ENCODE measurements at regions not wholly inside any gene's neighbourhood (a gene's known extent, or its start where the extent isn't known, plus 50 kb on each side); places are given as distances from the start of the nearest gene placed in this dataset.

DNA sequence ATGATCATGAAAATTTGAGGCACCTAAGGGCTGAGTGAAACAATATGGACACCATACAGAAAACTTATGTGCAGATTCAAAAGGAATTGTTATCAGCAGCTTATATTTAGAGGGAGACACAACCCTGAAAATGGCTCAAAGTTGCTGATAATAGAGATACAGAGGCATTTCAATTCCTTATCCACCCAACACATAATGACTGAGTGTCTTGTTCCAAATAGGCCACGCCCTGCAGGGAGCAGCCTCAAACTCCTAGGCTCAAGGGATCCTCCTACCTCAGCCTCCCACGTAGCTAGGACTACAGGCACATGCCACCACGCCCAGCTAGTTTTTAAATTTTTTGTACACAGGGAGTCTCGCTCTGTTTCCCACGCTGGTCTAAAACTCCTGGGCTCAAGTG, 79.0 kb downstream of the LBH start:
- TF ChIP-seq, protein P1, sequence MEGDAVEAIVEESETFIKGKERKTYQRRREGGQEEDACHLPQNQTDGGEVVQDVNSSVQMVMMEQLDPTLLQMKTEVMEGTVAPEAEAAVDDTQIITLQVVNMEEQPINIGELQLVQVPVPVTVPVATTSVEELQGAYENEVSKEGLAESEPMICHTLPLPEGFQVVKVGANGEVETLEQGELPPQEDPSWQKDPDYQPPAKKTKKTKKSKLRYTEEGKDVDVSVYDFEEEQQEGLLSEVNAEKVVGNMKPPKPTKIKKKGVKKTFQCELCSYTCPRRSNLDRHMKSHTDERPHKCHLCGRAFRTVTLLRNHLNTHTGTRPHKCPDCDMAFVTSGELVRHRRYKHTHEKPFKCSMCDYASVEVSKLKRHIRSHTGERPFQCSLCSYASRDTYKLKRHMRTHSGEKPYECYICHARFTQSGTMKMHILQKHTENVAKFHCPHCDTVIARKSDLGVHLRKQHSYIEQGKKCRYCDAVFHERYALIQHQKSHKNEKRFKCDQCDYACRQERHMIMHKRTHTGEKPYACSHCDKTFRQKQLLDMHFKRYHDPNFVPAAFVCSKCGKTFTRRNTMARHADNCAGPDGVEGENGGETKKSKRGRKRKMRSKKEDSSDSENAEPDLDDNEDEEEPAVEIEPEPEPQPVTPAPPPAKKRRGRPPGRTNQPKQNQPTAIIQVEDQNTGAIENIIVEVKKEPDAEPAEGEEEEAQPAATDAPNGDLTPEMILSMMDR (IDR thresholded peaks at IDR 0.05; ENCODE audit: partially characterized antibody, unreplicated experiment): no peak
- peaks cover 4% of the 10 kb centered on the region for H3K36me3 Mint-ChIP-seq (ENCODE audit: unreplicated experiment)
- peaks cover 7% of the 10 kb centered on the region for H3K4me1 Mint-ChIP-seq (ENCODE audit: low read depth, unreplicated experiment)
- peaks cover 2% of the 10 kb centered on the region for H3K27me3 Mint-ChIP-seq (ENCODE audit: unreplicated experiment)
- H3K27ac Mint-ChIP-seq (ENCODE audit: unreplicated experiment): no peak overlapping the region
- no peak overlapping the region for H3K4me3 Mint-ChIP-seq (ENCODE audit: unreplicated experiment)
- DNase-seq: no peak
- H3K9me3 Mint-ChIP-seq (ENCODE audit: unreplicated experiment): no peaks in the 10 kb centered on the region

GRCh38 chr2:30310955-30311354, 79.6 kb downstream of the LBH start:
- DNase-seq: no peak
- Mint-ChIP-seq H3K4me3 (ENCODE audit: unreplicated experiment) (no peak overlapping the region), H3K9me3 (ENCODE audit: unreplicated experiment) (no peaks in the 10 kb centered on the region), H3K27me3 (ENCODE audit: unreplicated experiment) (peaks cover 2% of the 10 kb centered on the region), H3K27ac (ENCODE audit: unreplicated experiment) (peak overlapping the region; percentile 29), H3K36me3 (ENCODE audit: unreplicated experiment) (peaks cover 4% of the 10 kb centered on the region), H3K4me1 (ENCODE audit: low read depth, unreplicated experiment) (peaks cover 7% of the 10 kb centered on the region)
- TF ChIP-seq, protein P1 (IDR thresholded peaks at IDR 0.05; ENCODE audit: partially characterized antibody, unreplicated experiment): no peak

- Mint-ChIP-seq H3K27ac (ENCODE audit: unreplicated experiment) (no peak overlapping the region), H3K9me3 (ENCODE audit: unreplicated experiment) (no peaks in the 10 kb centered on the region), H3K36me3 (ENCODE audit: unreplicated experiment) (peaks cover 8% of the 10 kb centered on the region), H3K4me1 (ENCODE audit: low read depth, unreplicated experiment) (peaks cover 7% of the 10 kb centered on the region), H3K4me3 (ENCODE audit: unreplicated experiment) (no peak overlapping the region), H3K27me3 (ENCODE audit: unreplicated experiment) (peaks cover 2% of the 10 kb centered on the region)
- no peak for DNase-seq
- TF ChIP-seq, protein P1 (IDR thresholded peaks at IDR 0.05; ENCODE audit: partially characterized antibody, unreplicated experiment): no peak
These were observed 80.4 kb downstream of the LBH start for GRCh38 chr2:30311711-30312110.

GRCh38 chr2:30312916-30313315, 81.6 kb downstream of the LBH start:
- Mint-ChIP-seq H3K4me3 (ENCODE audit: unreplicated experiment) (no peak overlapping the region), H3K4me1 (ENCODE audit: low read depth, unreplicated experiment) (peaks cover 7% of the 10 kb centered on the region), H3K27me3 (ENCODE audit: unreplicated experiment) (peaks cover 2% of the 10 kb centered on the region), H3K9me3 (ENCODE audit: unreplicated experiment) (no peaks in the 10 kb centered on the region), H3K36me3 (ENCODE audit: unreplicated experiment) (peaks cover 8% of the 10 kb centered on the region), H3K27ac (ENCODE audit: unreplicated experiment) (no peak overlapping the region)
- DNase-seq: no peak
- TF ChIP-seq, protein P1 (IDR thresholded peaks at IDR 0.05; ENCODE audit: partially characterized antibody, unreplicated experiment): no peak

GRCh38 chr2:30314981-30315380, 83.6 kb downstream of the LBH start:
- Mint-ChIP-seq H3K36me3 (ENCODE audit: unreplicated experiment) (peaks cover 8% of the 10 kb centered on the region), H3K4me1 (ENCODE audit: low read depth, unreplicated experiment) (peaks cover 7% of the 10 kb centered on the region), H3K27me3 (ENCODE audit: unreplicated experiment) (peaks cover 4% of the 10 kb centered on the region), H3K9me3 (ENCODE audit: unreplicated experiment) (peaks cover 3% of the 10 kb centered on the region), H3K27ac (ENCODE audit: unreplicated experiment) (no peak overlapping the region), H3K4me3 (ENCODE audit: unreplicated experiment) (no peak overlapping the region)
- no peak for DNase-seq
- TF ChIP-seq, protein P1 (IDR thresholded peaks at IDR 0.05; ENCODE audit: partially characterized antibody, unreplicated experiment): no peak
